Neural cell (in vitro differentiated cells): ENCODE measurements at regions not wholly inside any gene's neighbourhood (a gene's known extent, or its start where the extent isn't known, plus 50 kb on each side); places are given as distances from the start of the nearest gene placed in this dataset.

Experiments used
- H2AFZ ChIP-seq: fragments of 200-600, 300-800 bp; sonication (generic), shearing (Covaris generic); 2 replicates; pipeline ENCODE4 v1.6.0; 2014; ENCODE audit warnings: low read depth, mild to moderate bottlenecking, antibody characterized with exemption, low read length, moderate library complexity
- H3F3A ChIP-seq: fragments of 200-600 bp; shearing (Covaris generic); 2 replicates; pipeline ENCODE4 v1.6.1; 2016; ENCODE audit warnings: mild to moderate bottlenecking, moderate library complexity, mixed read lengths, antibody characterized with exemption, low read length; ENCODE audit not compliant: insufficient read depth, poor library complexity, severe bottlenecking
- H3K27ac ChIP-seq: fragments of 200-600, 300-800 bp; sonication (generic), shearing (Covaris generic); 2 replicates; pipeline ENCODE4 v1.5.1; 2014; ENCODE audit warnings: mild to moderate bottlenecking, low read length, moderate library complexity
- H3K27me3 ChIP-seq: fragments of 300-800, 200-600 bp; sonication (generic), shearing (Covaris generic); 2 replicates; pipeline ENCODE4 v1.6.0; 2014; ENCODE audit warnings: mild to moderate bottlenecking, low read depth, low read length, moderate library complexity; ENCODE audit not compliant: insufficient read depth
- H3K36me3 ChIP-seq: fragments of 300-800, 200-600 bp; sonication (generic), shearing (Covaris generic); 2 replicates; pipeline ENCODE4 v1.5.1; 2014; ENCODE audit warnings: mild to moderate bottlenecking, antibody characterized with exemption, low read length, moderate library complexity; ENCODE audit not compliant: insufficient read depth
- H3K4me2 ChIP-seq: fragments of 300-800, 200-600 bp; sonication (generic), shearing (Covaris generic); 2 replicates; pipeline ENCODE4 v1.6.0; 2014; ENCODE audit warnings: mild to moderate bottlenecking, low read length
- H3K4me3 ChIP-seq: fragments of 300-800, 200-600 bp; sonication (generic), shearing (Covaris generic); 2 replicates; pipeline ENCODE4 v1.5.1; 2014; ENCODE audit warnings: mild to moderate bottlenecking, low read length, moderate library complexity
- H3K79me2 ChIP-seq: fragments of 200-600 bp; shearing (Covaris generic); replicated peaks from 2 replicates; pipeline ENCODE4 v1.6.0; 2014; ENCODE audit warnings: mild to moderate bottlenecking, low read length, moderate library complexity; ENCODE audit not compliant: insufficient read depth
- H3K9ac ChIP-seq: fragments of 300-800, 200-600 bp; sonication (generic), shearing (Covaris generic); 2 replicates; pipeline ENCODE4 v1.6.1; 2016; ENCODE audit warnings: mild to moderate bottlenecking, low read length, mixed read lengths
- H3K9me2 ChIP-seq: fragments of 200-600 bp; shearing (Covaris generic); 2 replicates; pipeline ENCODE4 v1.6.1; 2016; ENCODE audit warnings: mild to moderate bottlenecking, low read length, mixed read lengths; ENCODE audit not compliant: insufficient read depth
- H3K9me3 ChIP-seq: fragments of 200-600, 300-800 bp; sonication (generic), shearing (Covaris generic); 2 replicates; pipeline ENCODE4 v1.6.1; 2016; ENCODE audit warnings: mild to moderate bottlenecking, mixed run types, low read length, moderate library complexity, mixed read lengths
- H4K20me1 ChIP-seq: fragments of 200-600 bp; shearing (Covaris generic); 2 replicates; pipeline ENCODE4 v1.6.1; 2016; ENCODE audit warnings: mild to moderate bottlenecking, mixed run types; ENCODE audit not compliant: insufficient read depth
- EP300 ChIP-seq: fragments of 450-650 bp; conservative IDR thresholded peaks from 2 replicates; pipeline ENCODE4 v1.6.1; 2014; ENCODE audit warnings: antibody characterized with exemption, mild to moderate bottlenecking, moderate library complexity; ENCODE audit not compliant: poor library complexity, severe bottlenecking
- EZH2 ChIP-seq: fragments of 200-600, 300-800 bp; shearing (Covaris generic), sonication (generic); IDR thresholded peaks from 2 replicates; pipeline ENCODE4 v1.6.1; 2014; ENCODE audit warnings: antibody characterized with exemption, low read length, borderline replicate concordance, mild to moderate bottlenecking; ENCODE audit not compliant: insufficient read depth, poor library complexity, severe bottlenecking
- MXI1 ChIP-seq: fragments of 450-650 bp; conservative IDR thresholded peaks from 2 replicates; pipeline ENCODE4 v1.6.1; 2014; ENCODE audit warnings: antibody characterized with exemption, mild to moderate bottlenecking; ENCODE audit not compliant: poor library complexity, severe bottlenecking
- POLR2AphosphoS5 ChIP-seq: IDR thresholded peaks from 2 replicates; pipeline ENCODE4 v1.6.1; 2012
- RAD21 ChIP-seq: fragments of 450-650 bp; conservative IDR thresholded peaks from 2 replicates; pipeline ENCODE4 v1.6.1; 2014; ENCODE audit warnings: antibody characterized with exemption, mild to moderate bottlenecking, moderate library complexity
- SMC3 ChIP-seq: fragments of 450-650 bp; conservative IDR thresholded peaks from 2 replicates; pipeline ENCODE4 v1.6.1; 2014; ENCODE audit warnings: antibody characterized with exemption, mild to moderate bottlenecking, moderate library complexity; ENCODE audit not compliant: poor library complexity
- TAF1 ChIP-seq: IDR thresholded peaks from 2 replicates; pipeline ENCODE4 v1.6.1; 2012; ENCODE audit warnings: low read depth
- TF ChIP-seq, protein P1 (sequence below): IDR thresholded peaks from 2 replicates; pipeline ENCODE4 v1.6.1; 2012; ENCODE audit warnings: borderline replicate concordance
- TF ChIP-seq, protein P2 (sequence below): fragments of 450-650 bp; IDR thresholded peaks from 2 replicates; pipeline ENCODE4 v1.5.1; 2014; ENCODE audit warnings: antibody characterized with exemption, mild to moderate bottlenecking, moderate library complexity; ENCODE audit not compliant: poor library complexity, severe bottlenecking

DNA sequence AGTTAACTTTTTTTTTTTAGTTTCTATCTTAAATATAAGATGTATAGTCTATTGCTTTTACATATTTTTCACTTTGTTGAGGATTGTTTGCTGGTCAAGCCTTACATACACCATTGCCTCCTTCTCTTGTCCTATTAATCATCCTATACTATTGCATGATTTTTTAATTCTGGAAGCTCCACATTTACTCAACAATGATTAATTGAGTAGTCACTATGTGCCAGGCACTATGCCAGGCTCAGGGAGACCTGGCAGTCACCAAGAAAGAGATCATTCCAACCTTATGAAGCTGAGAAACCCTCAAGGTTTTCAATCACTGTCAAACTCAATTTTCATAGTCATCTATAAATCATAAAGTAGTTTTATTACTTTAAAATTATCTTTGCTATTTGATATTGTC lies 626.2 kb downstream of the IGSF11 start:
- Histone ChIP-seq H3F3A (no peaks in the 10 kb centered on the region), H3K79me2 (no peaks in the 10 kb centered on the region), H3K4me3 (no peak overlapping the region), H3K27ac (no peak overlapping the region), H3K4me2 (no peak overlapping the region), H2AFZ (no peak overlapping the region), H3K27me3 (no peaks in the 10 kb centered on the region), H3K9me2 (no peaks in the 10 kb centered on the region), H4K20me1 (no peaks in the 10 kb centered on the region), H3K36me3 (no peaks in the 10 kb centered on the region), H3K9me3 (no peaks in the 10 kb centered on the region), H3K9ac (no peak overlapping the region)
- TF ChIP-seq RAD21 (no peak), EP300 (no peak), POLR2AphosphoS5 (no peak), EZH2 (no peak), SMC3 (no peak), TAF1 (no peak), MXI1 (no peak)
- TF ChIP-seq, protein P1, sequence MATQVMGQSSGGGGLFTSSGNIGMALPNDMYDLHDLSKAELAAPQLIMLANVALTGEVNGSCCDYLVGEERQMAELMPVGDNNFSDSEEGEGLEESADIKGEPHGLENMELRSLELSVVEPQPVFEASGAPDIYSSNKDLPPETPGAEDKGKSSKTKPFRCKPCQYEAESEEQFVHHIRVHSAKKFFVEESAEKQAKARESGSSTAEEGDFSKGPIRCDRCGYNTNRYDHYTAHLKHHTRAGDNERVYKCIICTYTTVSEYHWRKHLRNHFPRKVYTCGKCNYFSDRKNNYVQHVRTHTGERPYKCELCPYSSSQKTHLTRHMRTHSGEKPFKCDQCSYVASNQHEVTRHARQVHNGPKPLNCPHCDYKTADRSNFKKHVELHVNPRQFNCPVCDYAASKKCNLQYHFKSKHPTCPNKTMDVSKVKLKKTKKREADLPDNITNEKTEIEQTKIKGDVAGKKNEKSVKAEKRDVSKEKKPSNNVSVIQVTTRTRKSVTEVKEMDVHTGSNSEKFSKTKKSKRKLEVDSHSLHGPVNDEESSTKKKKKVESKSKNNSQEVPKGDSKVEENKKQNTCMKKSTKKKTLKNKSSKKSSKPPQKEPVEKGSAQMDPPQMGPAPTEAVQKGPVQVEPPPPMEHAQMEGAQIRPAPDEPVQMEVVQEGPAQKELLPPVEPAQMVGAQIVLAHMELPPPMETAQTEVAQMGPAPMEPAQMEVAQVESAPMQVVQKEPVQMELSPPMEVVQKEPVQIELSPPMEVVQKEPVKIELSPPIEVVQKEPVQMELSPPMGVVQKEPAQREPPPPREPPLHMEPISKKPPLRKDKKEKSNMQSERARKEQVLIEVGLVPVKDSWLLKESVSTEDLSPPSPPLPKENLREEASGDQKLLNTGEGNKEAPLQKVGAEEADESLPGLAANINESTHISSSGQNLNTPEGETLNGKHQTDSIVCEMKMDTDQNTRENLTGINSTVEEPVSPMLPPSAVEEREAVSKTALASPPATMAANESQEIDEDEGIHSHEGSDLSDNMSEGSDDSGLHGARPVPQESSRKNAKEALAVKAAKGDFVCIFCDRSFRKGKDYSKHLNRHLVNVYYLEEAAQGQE: no peak
- TF ChIP-seq, protein P2, sequence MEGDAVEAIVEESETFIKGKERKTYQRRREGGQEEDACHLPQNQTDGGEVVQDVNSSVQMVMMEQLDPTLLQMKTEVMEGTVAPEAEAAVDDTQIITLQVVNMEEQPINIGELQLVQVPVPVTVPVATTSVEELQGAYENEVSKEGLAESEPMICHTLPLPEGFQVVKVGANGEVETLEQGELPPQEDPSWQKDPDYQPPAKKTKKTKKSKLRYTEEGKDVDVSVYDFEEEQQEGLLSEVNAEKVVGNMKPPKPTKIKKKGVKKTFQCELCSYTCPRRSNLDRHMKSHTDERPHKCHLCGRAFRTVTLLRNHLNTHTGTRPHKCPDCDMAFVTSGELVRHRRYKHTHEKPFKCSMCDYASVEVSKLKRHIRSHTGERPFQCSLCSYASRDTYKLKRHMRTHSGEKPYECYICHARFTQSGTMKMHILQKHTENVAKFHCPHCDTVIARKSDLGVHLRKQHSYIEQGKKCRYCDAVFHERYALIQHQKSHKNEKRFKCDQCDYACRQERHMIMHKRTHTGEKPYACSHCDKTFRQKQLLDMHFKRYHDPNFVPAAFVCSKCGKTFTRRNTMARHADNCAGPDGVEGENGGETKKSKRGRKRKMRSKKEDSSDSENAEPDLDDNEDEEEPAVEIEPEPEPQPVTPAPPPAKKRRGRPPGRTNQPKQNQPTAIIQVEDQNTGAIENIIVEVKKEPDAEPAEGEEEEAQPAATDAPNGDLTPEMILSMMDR: no peak

DNA sequence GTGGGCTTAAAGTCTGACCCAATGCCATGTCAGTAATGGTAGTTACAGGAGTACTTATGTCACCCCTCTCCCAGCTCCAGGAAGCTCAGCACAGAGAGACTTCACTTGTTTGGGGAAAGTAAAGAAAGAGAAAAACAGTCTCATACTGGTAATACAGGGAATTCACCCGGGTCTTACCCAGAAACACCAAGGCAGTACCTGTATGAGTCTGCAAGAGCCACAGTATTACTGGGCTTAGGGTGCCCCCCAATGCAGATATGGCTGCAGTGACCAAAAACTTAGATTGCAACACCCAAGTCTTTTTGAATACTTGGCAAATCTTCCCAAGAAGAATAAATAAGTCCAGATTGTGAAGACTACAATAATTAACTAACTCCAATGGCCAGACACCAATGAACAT lies 622.1 kb downstream of the IGSF11 start:
- Histone ChIP-seq H3K27me3 (no peaks in the 10 kb centered on the region), H4K20me1 (no peaks in the 10 kb centered on the region), H3F3A (no peaks in the 10 kb centered on the region), H3K4me2 (no peak overlapping the region), H2AFZ (no peak overlapping the region), H3K27ac (no peak overlapping the region), H3K9me2 (no peaks in the 10 kb centered on the region), H3K79me2 (no peaks in the 10 kb centered on the region), H3K36me3 (no peaks in the 10 kb centered on the region), H3K9ac (no peak overlapping the region), H3K4me3 (no peak overlapping the region), H3K9me3 (no peaks in the 10 kb centered on the region)
- TF ChIP-seq TAF1: no peak

DNA sequence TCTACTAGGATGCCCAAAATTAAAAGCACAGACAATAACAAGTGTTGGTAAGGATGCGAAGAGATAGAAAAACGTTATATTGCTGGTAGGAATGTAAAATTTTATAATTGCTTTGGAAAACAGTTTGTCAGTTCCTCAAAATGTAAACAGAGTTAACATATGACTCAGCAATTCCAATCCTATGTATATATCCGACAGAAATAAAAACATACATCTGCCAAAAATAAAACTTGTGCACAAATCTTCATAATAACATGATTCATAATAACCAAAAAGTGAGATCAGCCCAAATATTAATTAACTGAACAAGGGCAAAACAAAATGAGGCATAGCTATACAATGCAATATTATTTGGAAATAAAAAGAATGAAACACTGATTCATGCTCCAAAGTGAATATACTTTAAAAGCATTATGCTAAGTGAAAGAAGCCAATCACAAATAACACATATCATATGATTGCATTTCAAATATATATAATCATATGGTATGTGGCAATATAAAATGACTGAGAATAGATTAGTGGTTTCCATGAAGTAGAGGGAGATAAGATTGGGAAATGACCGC lies 609.3 kb downstream of the IGSF11 start:
- no peaks in the 10 kb centered on the region for H3K27me3 ChIP-seq
- H3K9me3 ChIP-seq: no peaks in the 10 kb centered on the region
- H2AFZ ChIP-seq: no peak overlapping the region
- no peak overlapping the region for H3K9ac ChIP-seq
- TF ChIP-seq RAD21 (no peak), EZH2 (no peak), SMC3 (no peak), MXI1 (no peak), EP300 (no peak), POLR2AphosphoS5 (no peak), TAF1 (no peak)
- TF ChIP-seq, protein P1: no peak
- TF ChIP-seq, protein P2: no peak
- H3F3A ChIP-seq: no peaks in the 10 kb centered on the region
- H3K27ac ChIP-seq: no peak overlapping the region
- no peaks in the 10 kb centered on the region for H3K9me2 ChIP-seq
- H3K79me2 ChIP-seq: no peaks in the 10 kb centered on the region
- H4K20me1 ChIP-seq: no peaks in the 10 kb centered on the region
- no peak overlapping the region for H3K4me3 ChIP-seq
- H3K4me2 ChIP-seq: no peak overlapping the region
- no peaks in the 10 kb centered on the region for H3K36me3 ChIP-seq
